Upper lobe of left lung (tissue), 4 donors: ENCODE measurements at regions not wholly inside any gene's neighbourhood (a gene's known extent, or its start where the extent isn't known, plus 50 kb on each side); places are given as distances from the start of the nearest gene placed in this dataset.

Experiments used
- EP300 ChIP-seq, 4 donors: sonication (generic); formaldehyde crosslinking; IDR thresholded peaks; one replicate each; pipeline ENCODE4 v1.5.1; 2017; ENCODE audit warnings: antibody characterized with exemption in 4 of 4, control low read depth in 2 of 4
- POLR2A ChIP-seq, 4 donors: fragments of 450-650 bp; IDR thresholded peaks; one replicate each; pipeline ENCODE4 v1.5.1; 2016 to 2017; ENCODE audit warnings: antibody characterized with exemption in 4 of 4, mild to moderate bottlenecking in 2 of 4
- TF ChIP-seq, protein P1 (sequence below), 6 experiments: fragments of 450-650 bp in 4 of 6; fragments of 200-600 bp in 2 of 6; sonication (generic) in 2 of 6; IDR thresholded peaks; one replicate each; pipeline ENCODE4 v1.5.1; 2016 to 2019; ENCODE audit warnings: antibody characterized with exemption in 6 of 6

DNA sequence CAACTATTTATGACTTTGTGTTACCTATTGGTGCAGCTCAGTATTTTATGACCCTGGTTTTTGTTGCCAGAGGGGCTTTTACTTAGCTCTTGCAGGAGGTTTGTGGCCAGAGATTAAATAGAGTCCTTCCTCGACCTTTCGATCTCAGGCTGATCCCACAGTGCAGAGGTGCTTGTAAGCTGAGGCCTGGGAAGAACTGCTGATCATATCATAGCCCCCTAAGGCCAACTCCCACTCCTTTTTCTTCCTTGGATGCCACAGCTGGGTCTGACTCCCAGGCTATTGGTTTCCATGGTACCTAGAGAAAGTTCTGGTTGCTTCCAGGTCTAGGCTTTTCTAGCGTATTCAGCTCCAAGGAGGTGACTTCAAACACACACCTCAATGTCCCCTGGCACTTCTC is 324.9 kb downstream of the FOXO1 start:
- TF ChIP-seq EP300 (IDR thresholded peaks at IDR 0.05) (no peak), POLR2A (IDR thresholded peaks at IDR 0.05) (no peak)
- TF ChIP-seq, protein P1, sequence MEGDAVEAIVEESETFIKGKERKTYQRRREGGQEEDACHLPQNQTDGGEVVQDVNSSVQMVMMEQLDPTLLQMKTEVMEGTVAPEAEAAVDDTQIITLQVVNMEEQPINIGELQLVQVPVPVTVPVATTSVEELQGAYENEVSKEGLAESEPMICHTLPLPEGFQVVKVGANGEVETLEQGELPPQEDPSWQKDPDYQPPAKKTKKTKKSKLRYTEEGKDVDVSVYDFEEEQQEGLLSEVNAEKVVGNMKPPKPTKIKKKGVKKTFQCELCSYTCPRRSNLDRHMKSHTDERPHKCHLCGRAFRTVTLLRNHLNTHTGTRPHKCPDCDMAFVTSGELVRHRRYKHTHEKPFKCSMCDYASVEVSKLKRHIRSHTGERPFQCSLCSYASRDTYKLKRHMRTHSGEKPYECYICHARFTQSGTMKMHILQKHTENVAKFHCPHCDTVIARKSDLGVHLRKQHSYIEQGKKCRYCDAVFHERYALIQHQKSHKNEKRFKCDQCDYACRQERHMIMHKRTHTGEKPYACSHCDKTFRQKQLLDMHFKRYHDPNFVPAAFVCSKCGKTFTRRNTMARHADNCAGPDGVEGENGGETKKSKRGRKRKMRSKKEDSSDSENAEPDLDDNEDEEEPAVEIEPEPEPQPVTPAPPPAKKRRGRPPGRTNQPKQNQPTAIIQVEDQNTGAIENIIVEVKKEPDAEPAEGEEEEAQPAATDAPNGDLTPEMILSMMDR (IDR thresholded peaks at IDR 0.05), result no peak
